Stimulated activated naive CD8-positive, alpha-beta T cell treated with anti-CD3 and anti-CD28 coated beads, Interleukin-15, Interleukin-2, amounts not matched to agents 100 U/mL and 50 U/mL, for 24 hours (primary cell): ENCODE measurements at regions not wholly inside any gene's neighbourhood (a gene's known extent, or its start where the extent isn't known, plus 50 kb on each side); places are given as distances from the start of the nearest gene placed in this dataset.

Experiments
- ATAC-seq: fragments of 150-1000 bp; cut with Tn5 transposase; one replicate; pipeline ENCODE4 v1.10.0; 2021
- DNase-seq: peaks from one replicate; pipeline ENCODE4 v3.0.0; 2021

DNA sequence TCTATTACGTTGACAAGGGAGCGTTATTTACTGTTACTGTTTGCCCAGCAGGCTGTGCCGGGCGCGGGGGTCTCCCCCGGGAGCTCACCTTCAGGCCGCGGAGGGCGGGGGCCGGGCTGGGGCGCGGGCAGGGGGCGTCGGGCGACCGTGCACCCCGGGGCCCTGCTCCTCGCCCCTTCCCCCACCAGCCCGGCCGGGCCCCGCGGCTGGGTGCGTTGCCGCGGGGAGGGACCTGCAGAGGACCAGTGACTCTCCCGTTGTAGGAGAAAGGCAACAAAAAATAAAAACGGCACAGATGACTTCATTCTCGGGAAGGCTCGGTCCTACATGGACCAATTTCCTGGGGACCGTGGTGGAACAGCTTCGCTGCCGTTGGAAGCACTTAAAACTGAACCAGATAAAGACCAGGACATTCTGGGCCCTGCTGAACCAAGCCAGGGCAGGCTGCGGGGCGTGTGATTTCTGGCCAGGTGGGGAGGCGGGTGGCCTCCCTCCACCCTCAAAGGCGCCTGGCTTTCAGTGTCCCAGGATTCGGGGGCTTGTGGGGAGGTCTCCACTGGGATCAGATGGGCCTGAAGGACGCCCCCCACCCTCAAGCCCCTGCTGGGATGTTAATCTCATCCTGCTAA, 57.4 kb downstream of the IGLL1 start:
- DNase-seq, result no peak

DNA sequence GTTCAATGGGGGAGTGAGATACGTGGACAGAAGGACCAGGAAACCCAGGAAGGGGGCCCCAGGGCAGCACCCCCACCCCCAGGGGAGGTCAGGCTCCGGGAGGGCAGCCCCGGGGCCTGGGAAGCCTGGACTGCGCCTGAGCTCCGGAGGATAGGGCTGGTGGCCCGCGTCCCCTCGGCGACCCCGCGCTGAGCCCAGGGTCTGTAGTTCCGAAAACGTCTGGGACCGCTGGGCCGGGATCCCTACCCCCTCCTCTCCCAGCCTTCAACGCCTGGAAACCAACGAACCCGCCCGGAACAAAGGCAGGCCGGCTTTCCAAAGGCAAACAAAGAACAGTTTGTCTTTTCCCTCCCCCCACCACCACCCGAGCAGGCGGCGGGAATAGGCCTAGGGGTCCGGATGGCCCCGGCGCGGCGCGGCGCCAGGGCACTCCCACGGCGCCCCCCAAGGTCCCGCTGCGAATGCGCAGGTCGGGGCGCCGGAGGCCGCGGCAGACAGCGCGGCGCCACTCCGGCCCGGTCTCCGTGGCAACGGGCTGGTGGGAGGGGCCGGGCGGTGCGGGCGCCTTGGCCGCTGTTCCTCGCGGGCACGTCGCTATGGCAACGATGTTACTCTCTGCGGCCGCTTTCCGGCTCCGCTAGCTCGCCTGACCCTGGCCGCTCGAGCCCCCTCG, 58.5 kb downstream of the IGLL1 start:
- ATAC-seq, result peak; percentile 91
- peak; percentile 86 for DNase-seq

More for the DNA sequence above, 57.4 kb downstream of the IGLL1 start:
- ATAC-seq, result no peak

DNA sequence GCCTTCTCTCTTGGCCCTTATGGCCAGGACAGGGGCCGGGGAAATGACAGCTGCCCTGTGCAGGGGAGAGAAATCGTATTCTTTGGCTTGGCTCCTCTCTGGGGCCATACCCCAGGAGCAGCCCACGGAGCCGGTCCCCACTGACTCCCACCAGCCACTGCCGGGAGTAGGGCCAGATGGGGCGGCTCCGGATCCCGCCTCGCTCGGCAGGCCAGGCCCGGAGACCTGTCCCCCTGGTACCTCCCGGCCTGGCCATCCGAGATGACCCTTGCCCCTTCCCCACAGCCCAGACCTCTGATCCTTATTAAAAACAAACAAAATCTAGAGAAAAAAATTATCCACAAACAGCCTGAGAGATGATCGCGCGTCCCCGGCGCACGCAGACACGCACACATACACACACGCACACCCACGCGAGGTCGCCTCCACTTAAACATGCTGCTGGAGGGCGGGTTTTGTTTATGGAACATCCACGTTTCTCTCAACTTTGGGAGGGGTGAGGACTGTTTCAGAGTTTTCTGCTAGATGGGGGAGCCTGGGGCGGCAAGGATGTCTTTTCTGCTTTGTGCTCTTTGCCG, 59.1 kb downstream of the IGLL1 start:
- DNase-seq, result no peak
- no peak for ATAC-seq

DNA sequence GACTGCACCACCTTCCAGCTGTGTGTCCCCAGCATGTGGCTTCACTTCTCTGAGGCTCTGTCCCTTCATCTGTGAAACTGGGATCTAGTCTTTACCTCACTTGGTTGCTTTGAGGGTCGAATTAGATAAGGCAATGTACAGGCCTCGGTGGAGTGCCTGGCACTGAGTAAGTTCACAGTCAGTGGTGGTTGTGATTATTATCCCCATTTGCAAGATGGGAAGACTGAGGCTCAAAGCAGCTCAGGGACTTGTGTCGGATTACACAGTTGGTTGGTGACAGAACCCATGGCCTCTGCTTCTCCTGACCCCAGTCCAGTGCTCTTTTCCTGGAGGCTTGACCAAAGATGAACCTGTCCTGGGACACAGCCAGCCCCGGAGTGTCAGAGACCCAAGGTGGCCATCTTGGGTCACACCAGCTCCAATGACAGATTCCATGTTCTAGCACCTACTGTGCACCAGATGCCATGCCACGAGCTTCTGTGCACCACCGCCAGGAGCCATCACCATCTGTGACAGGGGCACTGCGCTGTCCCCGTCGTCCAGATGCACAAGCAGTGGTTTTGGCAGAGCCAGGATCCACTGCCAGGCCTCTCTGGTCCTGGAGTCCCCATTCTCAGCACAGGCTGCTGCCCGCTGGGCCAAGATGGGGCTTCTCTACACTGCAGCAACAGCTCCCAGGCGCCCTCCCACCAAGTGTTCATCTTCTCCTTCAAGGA, 60.5 kb downstream of the IGLL1 start:
- no peak for ATAC-seq

DNA sequence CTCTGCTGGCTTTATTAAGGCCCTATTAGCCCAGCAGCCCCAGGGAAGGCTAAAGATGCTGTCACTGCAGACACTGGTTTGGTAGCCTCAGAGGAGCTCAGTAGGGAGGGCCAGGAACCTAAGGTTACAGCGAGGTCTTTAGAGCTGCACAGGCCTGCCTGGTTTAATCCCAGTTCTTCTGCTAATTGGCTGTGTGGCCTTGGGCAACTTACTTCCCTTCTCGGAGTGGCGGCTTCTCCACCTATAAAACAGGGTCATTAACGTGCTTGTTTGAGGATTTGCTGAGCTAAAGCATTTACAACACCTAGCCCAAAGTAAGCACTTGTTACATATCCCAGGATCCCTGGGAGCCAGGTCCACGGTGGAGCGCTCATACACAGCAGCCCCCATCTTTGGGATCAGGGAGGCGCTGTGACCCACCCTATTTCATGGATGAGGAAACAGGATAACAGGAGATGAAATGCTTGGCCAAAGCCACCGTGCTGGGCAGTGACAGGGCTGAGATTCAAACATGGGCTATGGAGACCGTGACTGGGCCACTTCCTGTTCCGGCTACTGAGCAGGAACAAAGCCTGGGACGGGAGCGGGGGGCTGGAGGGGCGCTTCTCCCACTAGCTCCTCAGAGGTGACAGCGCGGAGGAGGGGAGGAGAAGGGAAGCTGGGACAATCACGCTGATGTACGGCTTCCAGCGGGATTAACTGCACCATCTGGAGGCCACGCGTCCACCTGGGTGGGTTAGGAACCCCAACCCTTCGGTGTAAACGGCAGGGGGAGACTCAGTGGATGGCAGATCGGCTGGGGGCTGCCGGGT, 61.5 kb downstream of the IGLL1 start:
- DNase-seq, result no peak
- no peak for ATAC-seq

More for the DNA sequence above, 60.5 kb downstream of the IGLL1 start:
- no peak for DNase-seq

DNA sequence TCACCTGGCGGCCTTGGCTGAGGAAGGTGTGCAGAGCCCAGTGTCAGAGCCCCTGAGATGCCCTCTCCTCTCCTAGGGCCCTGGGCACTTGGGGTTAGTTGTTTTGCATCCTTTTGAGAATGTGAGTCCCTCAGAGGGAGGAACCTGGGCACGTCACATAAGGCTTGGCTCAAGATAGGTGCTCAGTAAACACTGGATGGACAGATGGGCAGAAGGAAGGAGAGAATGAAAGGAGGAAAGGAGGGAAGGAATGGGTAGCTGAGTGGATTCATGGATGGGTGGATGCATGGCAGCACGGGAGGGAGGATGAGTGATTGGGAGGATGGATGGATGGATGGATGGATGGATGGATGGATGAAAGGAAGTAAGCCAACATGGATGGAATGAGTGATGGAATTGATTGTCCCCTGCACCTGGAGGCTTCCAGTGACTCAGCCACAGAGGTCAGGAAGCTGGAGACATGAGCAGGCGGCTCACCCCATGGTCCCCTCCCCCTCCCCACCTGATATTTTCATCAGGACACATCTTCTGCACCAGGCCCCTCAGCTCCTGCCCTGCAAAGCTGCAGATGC, 62.2 kb downstream of the IGLL1 start:
- no peak for ATAC-seq
- DNase-seq, result no peak

DNA sequence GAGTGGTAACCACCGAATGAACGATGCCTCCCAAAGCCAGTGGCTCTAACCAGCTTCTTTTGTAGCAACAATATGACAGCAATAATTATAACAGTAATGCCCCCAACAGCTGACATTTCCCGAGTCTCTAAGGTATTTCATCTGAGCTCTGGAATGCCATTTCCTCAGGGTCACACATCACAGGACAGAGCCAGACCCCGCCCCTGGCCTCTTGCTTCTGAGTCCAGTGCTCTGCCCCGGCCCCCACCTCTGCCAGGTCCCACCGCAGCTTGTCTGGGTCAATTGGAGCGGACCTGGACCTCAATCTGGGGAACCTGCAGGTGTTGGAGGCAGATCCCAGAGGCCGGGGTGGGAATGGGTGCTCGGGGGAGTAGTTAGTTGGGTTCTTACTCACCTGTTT, 63.8 kb downstream of the IGLL1 start:
- no peak for DNase-seq
- no peak for ATAC-seq

DNA sequence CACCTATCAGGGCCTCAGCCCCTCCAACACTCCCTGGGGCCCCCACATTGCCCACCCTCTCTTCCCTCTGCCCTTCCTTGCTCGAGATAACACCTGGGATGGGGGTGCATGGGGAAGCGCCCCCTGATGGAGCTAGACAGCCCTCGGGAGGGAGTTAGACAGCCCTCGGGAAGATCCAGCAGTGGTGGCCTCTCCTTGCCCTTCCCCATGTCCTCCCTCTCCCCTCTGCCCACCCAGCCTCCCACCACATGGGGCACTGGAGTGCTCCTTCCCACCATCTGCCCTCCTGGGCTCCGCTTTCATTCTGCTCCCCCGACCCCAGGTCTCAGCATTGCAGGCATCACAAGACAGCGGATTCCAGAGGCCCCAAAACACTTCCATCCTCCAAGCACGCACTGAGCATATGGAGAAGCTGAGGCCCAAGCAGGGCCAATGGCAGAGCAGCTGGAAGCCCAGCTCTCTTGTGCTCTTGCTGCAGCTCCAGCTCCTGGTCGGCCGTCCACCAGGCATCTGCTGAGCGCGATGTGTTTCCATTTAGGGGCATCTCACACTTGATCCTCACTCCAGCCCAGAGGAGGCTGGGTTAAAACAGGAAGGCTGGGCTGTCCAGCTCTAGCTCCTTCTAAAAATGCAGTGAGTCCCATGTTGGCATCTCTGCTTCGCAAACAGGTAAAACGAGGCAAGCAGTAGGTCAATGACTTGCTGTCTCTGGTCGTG, 65.6 kb downstream of the IGLL1 start:
- no peak for ATAC-seq

DNA sequence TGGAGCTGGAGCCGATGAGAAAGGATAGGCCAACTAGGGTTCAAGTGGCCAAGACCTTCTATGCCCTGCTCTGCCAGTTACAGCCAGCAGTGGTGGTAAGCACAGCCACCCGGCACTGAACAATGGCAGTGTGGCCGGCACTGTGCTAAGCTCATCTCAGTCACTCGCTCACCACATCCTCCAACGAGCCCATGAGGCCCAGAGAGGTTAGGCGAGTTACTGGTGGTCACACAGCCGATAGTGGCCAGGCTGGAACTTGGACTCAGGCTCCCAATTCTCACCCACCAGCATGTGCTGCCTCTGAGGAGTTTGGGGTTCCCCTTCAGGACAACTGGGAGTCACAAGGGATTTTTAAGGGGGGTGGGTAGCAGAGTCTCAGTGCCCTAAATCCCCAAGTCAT, 66.4 kb downstream of the IGLL1 start:
- no peak for ATAC-seq
- no peak for DNase-seq

More for the DNA sequence above, 65.6 kb downstream of the IGLL1 start:
- DNase-seq, result no peak

DNA sequence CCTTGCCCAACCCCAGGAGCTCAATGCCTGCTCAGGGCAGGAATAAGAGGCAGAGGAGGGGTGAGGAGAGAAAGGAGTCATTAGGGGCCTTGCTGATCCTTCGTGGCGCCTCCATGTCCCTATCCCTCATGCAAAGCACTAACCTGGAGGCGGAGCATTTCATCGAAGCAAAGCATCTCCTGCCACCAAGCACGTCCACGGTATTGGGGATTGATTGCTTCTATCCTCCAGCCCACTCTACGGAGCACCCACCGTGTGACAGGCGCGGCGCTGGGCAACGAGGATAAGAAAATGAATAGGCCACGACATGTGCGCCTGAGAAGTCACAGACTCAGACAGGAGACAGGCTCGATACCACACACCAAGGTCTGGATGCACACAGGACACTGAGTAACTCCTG, 67.0 kb downstream of the IGLL1 start:
- ATAC-seq (no peak), DNase-seq (no peak)

DNA sequence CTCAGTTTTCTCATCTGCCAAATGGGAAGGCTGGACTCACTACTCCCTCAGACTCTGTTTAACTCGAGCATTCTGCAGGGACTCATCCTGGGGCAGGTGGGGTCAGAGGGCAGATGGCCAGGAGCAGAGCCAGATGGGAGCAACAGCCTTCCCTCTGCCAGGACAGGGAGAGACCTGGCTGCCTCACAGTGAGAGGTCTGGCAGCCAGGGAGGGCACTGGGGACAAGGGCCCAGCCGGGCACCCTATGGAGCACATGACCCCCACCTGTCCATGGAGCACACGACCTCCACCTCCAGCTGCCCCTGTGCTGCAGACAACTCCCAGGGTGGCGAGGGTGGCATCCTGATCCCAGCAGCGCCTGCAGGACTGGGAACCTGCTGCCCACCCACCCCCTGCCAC, 67.4 kb downstream of the IGLL1 start:
- DNase-seq (no peak), ATAC-seq (no peak)

DNA sequence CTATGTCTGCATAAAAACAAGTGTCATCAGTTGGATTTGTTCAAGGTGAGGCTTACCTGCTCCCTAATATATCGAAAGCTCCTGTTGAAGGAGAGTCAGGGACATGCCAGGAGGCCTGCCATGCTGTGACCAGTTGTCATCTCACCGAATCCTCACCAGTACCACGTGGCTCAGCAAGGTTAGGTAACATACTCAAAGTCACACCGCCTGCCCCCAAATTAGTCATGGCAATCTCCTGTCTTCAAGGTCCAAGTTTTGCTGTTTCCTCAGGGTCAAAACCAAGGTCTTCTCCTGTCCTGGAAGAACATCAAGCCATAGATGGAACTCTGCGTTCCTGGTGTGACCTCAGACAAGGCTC, 67.8 kb downstream of the IGLL1 start:
- ATAC-seq (no peak), DNase-seq (no peak)

DNA sequence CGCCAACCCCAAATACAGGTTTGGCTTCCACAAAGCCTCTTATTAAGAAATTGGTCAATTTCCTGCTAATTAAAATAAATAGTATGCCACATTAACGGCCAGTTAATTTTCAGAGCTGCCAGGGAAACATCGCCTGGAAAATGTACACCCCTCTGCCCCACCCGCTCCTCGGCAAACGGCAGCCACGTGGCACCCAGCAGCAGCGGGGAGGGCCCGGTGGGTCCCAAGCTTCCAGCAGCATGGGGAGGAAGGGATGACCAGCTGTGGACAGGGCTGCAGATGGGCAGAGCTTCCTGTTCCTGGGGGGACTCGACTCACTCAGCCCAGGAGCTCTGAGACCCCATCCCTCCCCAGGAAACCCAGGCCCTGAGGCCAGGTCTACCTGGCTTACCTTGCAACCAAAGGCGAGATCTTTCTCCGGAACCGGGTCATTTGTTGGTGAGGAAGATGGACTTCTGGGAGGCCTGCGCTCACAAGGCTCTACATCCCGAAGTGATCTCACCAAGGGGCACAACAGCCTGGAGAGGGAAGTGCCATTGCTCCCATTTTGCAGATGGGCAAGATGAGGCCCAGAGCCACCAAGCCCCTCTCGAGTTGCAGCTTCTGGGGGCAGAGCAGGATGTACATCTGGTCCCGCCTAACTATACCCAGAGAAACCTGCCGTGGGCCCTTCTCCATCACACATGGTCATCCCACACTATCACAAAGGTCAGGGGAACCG, 68.3 kb downstream of the IGLL1 start:
- ATAC-seq, result no peak

DNA sequence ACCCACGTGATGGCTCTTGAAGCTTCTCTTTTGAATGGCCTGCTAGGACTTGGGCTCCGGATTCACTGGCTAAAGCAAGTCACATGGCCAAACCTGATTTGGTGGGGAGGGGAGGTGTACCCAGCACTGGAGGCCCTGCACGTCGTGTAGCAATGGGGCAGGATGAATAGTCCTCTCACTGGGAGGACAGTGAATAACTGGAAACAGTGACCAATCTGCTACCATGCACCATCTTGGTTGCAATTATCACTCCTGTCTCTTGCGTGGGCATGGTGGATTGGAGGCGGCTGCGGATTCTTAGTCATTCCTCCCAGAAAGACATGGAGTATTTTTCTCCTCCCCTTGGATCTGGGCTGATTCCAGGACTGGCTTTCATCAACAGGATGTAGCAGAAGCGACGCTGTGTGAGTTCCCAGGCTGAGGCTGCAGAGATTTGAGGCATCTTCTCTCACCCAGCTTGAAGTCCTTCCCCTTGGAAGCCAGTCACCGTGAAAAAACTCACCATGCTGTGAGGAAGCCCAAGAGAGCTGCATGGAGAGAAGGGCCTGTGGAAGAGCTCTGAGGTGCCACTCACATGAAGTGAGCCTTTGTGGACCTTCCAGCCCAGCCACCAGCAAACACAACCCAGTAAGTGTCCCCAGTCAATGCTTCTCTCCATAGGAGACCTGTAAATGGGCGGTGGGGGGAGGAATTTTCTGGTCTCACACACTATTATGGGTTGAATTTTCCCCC, 70.4 kb downstream of the IGLL1 start:
- ATAC-seq (no peak), DNase-seq (no peak)

More for the DNA sequence above, 68.3 kb downstream of the IGLL1 start:
- no peak for DNase-seq

DNA sequence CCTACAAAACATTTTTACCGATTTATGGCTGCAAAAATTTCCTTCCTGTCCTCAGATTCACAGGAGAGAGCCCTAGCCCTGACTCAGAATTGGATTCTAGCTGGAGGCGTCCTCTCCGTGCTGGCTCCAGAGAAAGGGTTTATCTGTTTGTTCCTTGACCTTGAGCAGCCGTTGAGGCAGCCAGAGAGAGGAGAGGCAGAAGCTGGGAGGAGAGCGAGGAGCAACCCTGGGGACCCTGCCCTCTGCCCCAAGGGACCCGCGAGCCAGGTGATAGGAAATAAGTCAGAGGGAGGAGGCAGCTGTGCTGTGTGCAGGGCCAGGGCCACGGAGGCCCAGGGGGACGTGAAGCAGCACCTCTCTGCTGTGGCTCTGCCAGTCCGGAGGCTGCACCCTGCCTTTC, 75.6 kb downstream of the IGLL1 start:
- ATAC-seq (no peak), DNase-seq (no peak)

DNA sequence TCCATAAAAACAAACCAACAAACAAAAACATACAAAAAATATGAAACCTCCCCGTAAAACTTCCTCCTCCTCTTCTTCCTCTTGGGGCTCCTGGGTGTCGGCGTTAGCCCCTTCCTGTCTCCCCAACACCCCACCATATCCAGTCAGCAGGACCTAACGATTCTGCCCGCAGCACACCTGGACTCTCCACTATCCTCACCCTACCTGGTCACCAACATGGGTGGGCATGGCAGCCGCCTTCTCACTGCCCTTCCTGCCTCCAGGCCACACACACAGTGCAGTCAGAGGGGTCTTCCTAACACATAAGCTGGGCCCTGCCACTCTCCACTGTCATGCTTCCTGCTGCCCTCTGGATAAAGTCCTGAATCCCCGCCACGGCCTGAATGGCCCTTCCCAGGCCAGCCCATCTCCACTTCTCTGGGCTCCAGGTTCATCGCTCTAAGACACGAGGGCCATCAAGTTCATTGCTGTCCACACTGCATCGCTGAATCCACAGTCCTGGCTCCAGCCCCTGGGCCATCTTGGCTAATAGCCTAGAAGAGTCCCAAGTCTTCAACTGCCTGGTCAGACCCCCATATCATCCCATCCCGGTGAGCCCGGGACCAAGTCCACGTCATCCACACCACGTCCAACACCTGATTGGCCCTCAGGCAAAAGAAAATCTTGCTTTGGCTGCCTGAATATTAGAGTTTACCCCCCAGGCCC, 76.2 kb downstream of the IGLL1 start:
- no peak for DNase-seq
- peak; percentile 19 for ATAC-seq

DNA sequence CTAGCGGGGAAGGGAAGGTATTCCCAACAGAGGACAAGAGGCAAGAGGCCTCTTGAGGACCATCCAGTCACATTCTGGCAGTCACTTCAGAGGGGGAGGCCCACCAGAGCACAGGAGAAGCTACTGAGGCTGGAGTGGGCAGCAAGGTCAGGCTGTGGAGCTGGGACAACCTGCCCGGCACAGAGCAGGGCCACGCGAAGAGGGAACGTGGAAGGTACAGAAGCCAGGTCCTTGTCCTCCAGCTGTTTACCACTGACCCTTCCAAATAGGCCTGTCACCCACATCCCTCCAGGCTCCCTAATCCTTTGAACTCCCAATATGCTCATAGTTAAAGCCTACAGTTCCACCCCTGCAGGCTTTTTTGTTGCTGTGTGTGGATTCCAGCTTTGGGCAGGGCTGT, 76.9 kb downstream of the IGLL1 start:
- ATAC-seq, result no peak
- DNase-seq, result no peak

DNA sequence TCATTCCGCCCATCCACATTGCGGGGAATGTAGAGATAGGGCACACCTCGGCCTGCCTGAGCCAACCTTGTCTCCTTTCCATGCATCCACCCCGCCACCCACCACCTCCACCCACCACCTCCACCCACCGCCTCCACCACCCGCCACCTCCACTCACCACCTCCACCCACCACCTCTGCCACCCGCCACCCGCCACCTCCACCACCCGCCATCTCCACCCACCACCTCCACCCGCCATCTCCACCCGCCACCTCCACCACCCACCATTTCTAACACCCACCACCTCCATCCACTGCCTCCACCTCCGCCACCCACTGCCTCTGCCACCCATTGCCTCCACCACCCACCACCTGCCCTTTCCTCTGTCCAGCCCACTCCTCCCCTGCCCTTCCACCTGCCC, 78.4 kb downstream of the IGLL1 start:
- ATAC-seq (no peak), DNase-seq (no peak)

DNA sequence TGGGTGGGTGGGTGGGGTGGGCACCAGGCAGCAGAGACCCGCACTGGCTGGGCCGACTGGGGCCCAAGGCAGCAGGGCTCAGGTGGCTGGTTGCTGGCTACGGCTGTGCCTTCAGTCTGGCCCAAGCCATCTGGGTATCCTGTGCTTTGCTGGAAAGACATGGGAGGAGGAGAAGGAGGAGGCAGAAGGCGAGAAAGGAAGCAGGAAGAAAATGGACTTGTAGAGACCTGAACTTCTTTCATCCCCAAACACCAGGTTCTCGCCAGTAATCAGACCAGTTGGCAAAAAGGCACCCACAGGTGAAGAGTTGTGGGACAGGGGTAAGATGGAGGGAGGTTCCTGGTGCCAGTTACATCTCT, 78.8 kb downstream of the IGLL1 start:
- ATAC-seq, result no peak
- DNase-seq, result no peak
